Retinal pigment epithelial cell (primary cell): ENCODE measurements at regions not wholly inside any gene's neighbourhood (a gene's known extent, or its start where the extent isn't known, plus 50 kb on each side); places are given as distances from the start of the nearest gene placed in this dataset.

Source experiments
- DNase-seq: peaks from one replicate; pipeline ENCODE4 v3.0.0-alpha.2; 2010; ENCODE audit warnings: low read depth
- H3K4me3 ChIP-seq: 2 replicates; pipeline ENCODE4 v1.5.1; 2011; ENCODE audit warnings: mild to moderate bottlenecking, low read length, control low read depth, moderate library complexity
- TF ChIP-seq, protein P1 (sequence below): conservative IDR thresholded peaks from 2 replicates; pipeline ENCODE4 v1.5.1; 2011; ENCODE audit warnings: low read depth, low read length, control low read depth, inconsistent platforms

- H3K4me3 ChIP-seq: no peak overlapping the region
- TF ChIP-seq, protein P1, sequence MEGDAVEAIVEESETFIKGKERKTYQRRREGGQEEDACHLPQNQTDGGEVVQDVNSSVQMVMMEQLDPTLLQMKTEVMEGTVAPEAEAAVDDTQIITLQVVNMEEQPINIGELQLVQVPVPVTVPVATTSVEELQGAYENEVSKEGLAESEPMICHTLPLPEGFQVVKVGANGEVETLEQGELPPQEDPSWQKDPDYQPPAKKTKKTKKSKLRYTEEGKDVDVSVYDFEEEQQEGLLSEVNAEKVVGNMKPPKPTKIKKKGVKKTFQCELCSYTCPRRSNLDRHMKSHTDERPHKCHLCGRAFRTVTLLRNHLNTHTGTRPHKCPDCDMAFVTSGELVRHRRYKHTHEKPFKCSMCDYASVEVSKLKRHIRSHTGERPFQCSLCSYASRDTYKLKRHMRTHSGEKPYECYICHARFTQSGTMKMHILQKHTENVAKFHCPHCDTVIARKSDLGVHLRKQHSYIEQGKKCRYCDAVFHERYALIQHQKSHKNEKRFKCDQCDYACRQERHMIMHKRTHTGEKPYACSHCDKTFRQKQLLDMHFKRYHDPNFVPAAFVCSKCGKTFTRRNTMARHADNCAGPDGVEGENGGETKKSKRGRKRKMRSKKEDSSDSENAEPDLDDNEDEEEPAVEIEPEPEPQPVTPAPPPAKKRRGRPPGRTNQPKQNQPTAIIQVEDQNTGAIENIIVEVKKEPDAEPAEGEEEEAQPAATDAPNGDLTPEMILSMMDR: no peak
- no peak for DNase-seq
Measured at GRCh38 chr20:41952166-41952565, 334.0 kb upstream of the CHD6 start.

DNA sequence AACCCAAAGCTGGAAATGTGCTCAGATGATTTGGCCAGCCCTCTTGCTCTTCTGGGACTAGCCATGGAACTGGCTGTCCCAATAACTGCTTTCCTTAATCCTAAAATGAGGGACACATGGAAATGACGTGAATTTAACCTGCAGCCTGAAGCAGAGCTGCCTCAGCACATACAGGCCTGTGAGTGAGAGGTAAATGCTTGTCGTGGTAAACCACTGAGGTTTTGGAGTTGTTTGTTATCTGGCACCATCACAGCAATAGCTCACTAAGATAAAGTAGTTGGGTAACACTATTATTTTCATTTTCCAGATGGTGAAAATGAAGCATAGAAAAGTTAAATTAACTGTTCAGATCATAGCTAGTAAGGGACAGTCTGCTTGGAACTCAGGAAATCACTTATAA, 333.4 kb upstream of the CHD6 start:
- DNase-seq: no peak
- no peak overlapping the region for H3K4me3 ChIP-seq
- TF ChIP-seq, protein P1: no peak

GRCh38 chr20:41939659-41940058, 321.5 kb upstream of the CHD6 start:
- no peak for DNase-seq
- TF ChIP-seq, protein P1: no peak
- no peak overlapping the region for H3K4me3 ChIP-seq

DNA sequence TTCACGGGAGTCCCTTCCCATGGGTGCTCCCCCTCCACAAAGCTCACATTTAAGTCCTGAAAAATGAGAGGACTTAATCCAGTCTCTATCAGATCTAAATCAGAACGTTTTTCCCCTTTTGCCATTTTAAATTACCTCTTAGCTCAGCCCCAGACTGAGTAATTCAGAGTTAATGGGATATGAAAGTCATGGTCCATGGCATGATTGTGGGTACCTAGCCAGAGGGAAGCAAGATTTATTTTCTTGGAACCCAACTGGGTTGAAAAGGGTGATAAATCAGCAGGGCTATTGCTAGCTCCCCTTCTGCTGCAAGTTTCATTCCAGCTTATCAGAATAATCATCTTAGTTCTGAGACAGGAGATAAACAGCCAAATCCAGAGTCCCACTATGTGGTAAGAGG, 320.2 kb upstream of the CHD6 start:
- no peak overlapping the region for H3K4me3 ChIP-seq
- no peak for DNase-seq
- TF ChIP-seq, protein P1: no peak

DNA sequence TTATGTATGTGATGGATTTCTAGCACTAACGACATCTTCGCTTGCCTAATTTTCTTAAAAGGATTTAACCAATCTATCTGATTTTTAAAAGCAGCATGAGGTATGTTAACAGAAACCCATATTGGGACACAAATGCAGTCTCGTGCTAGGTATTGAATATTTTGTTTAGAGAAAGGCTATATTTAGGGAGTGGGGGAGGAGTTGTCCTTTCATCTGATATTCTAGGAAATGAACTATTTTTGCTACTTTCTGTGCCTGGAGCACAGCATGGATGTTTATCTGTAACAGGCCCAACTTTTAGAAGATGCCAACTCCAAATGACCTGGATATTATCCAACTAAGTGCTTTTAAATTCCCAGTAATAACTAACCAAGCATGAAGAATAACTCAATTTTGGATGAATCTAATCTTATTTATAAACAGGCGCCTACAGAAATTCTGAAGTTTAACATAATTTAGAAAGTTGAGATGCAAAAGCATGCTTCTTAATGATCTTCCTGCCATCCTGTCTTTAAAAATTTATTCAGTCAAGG, 317.1 kb upstream of the CHD6 start:
- DNase-seq: no peak
- no peak overlapping the region for H3K4me3 ChIP-seq
- TF ChIP-seq, protein P1: no peak

DNA sequence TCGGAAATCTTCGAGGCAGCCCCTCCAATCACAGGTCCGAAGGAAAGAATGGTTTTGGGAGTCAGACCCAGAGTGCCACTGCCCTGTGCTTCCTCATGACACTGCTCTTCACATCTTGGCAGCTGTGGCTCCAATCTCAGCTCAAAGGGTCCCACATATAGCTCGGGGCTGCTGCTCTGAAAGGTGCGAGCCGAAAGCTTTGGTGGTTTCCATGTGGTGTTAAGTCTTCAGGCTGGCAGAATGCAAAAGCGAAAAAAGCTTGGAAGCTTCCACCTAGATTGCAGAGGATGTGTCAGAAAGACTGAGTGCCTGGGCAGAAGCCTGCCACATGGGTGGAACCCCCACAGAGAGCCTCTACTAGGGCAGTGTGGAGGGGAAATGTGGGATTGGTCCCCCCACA, 314.3 kb upstream of the CHD6 start:
- TF ChIP-seq, protein P1: no peak
- no peak for DNase-seq
- H3K4me3 ChIP-seq: no peak overlapping the region

- TF ChIP-seq, protein P1: no peak
- DNase-seq: no peak
Measured at GRCh38 chr20:41927655-41928054, 309.5 kb upstream of the CHD6 start.

More at GRCh38 chr20:41927655-41928054, 309.5 kb upstream of the CHD6 start:
- H3K4me3 ChIP-seq: no peak overlapping the region
